HEK293 (cell line): ENCODE measurements at regions not wholly inside any gene's neighbourhood (a gene's known extent, or its start where the extent isn't known, plus 50 kb on each side); places are given as distances from the start of the nearest gene placed in this dataset.
A peak's percentile ranks its signal among the peaks of the same experiment; 100 is the strongest.

Experiments
- CTCF ChIA-PET: fragments of 350-600 bp; formaldehyde crosslinking; extraction: SDS; loops from one replicate; lab custom pipeline; 2021; ENCODE audit warnings: antibody characterized with exemption; lab: Yijun Ruan, JAX
- POLR2A ChIA-PET: fragments of 300-600 bp; formaldehyde crosslinking; extraction: SDS; loops from one replicate; lab custom pipeline; 2020; ENCODE audit warnings: antibody characterized with exemption, inconsistent platforms; lab: Yijun Ruan, JAX
- H3K27ac ChIP-seq: fragments of 200-500 bp; sonication (Bioruptor generic); 2 replicates; pipeline ENCODE4 v1.5.1; 2014; ENCODE audit warnings: low read depth, low read length, control low read depth, inconsistent platforms; ENCODE audit errors: extremely low read depth
- H3K36me3 ChIP-seq, 2 experiments: fragments of 200-500 bp in 1 of 2; sonication (Bioruptor generic) in 1 of 2; 1 replicate in 1 of 2; 2 replicates in 1 of 2; pipeline ENCODE4 v1.5.1; 2014 to 2017; ENCODE audit warnings: inconsistent platforms in 2 of 2, low read length in 2 of 2; ENCODE audit not compliant: control insufficient read depth in 2 of 2, insufficient read depth in 1 of 2
- H3K4me1 ChIP-seq: fragments of 200-500 bp; sonication (Bioruptor generic); 2 replicates; pipeline ENCODE4 v1.5.1; 2014; ENCODE audit warnings: mild to moderate bottlenecking, low read length, inconsistent platforms; ENCODE audit not compliant: control insufficient read depth, insufficient read depth
- H3K4me3 ChIP-seq: 2 replicates; pipeline ENCODE4 v1.5.1; 2011; ENCODE audit warnings: low read depth, mild to moderate bottlenecking, control low read depth, low read length, moderate library complexity
- H3K9me3 ChIP-seq: fragments of 200-500 bp; sonication (Bioruptor generic); 2 replicates; pipeline ENCODE4 v1.5.1; 2014; ENCODE audit warnings: low read depth, low read length, inconsistent platforms; ENCODE audit not compliant: control insufficient read depth, insufficient read depth
- EGR2 ChIP-seq: fragments of 450-650 bp; formaldehyde crosslinking; IDR thresholded peaks from 2 replicates; pipeline ENCODE4 v1.5.1; 2016; ENCODE audit warnings: low read depth, missing biosample characterization, missing genetic modification characterization
- GLIS1 ChIP-seq: fragments of 450-650 bp; formaldehyde crosslinking; IDR thresholded peaks from 2 replicates; pipeline ENCODE4 v1.5.1; 2016; ENCODE audit warnings: missing biosample characterization, missing genetic modification characterization
- KLF9 ChIP-seq: fragments of 450-650 bp; formaldehyde crosslinking; IDR thresholded peaks from 2 replicates; pipeline ENCODE4 v1.5.1; 2016; ENCODE audit warnings: missing biosample characterization, missing genetic modification characterization, low read depth
- MEIS1 ChIP-seq: sonication (generic); formaldehyde crosslinking; IDR thresholded peaks from 2 replicates; pipeline ENCODE4 v1.8.1; 2022; ENCODE audit warnings: missing genetic modification reagents, mild to moderate bottlenecking, borderline replicate concordance
- MYNN ChIP-seq: fragments of 450-650 bp; formaldehyde crosslinking; IDR thresholded peaks from 2 replicates; pipeline ENCODE4 v1.5.1; 2016; ENCODE audit warnings: missing biosample characterization, missing genetic modification characterization, borderline replicate concordance
- OSR2 ChIP-seq: fragments of 450-650 bp; formaldehyde crosslinking; IDR thresholded peaks from 2 replicates; pipeline ENCODE4 v1.5.1; 2016; ENCODE audit warnings: missing biosample characterization, missing genetic modification characterization
- PATZ1 ChIP-seq: fragments of 450-650 bp; formaldehyde crosslinking; IDR thresholded peaks from 2 replicates; pipeline ENCODE4 v1.5.1; 2016; ENCODE audit warnings: missing biosample characterization, missing genetic modification characterization
- PBX3 ChIP-seq: sonication (generic); formaldehyde crosslinking; IDR thresholded peaks from 2 replicates; pipeline ENCODE4 v1.8.1; 2022; ENCODE audit warnings: mild to moderate bottlenecking, moderate library complexity, missing genetic modification reagents
- ZEB2 ChIP-seq: fragments of 450-650 bp; formaldehyde crosslinking; IDR thresholded peaks from 2 replicates; pipeline ENCODE4 v1.5.1; 2016; ENCODE audit warnings: missing biosample characterization, missing genetic modification characterization
- ZFHX2 ChIP-seq: fragments of 450-650 bp; formaldehyde crosslinking; conservative IDR thresholded peaks from 2 replicates; pipeline ENCODE4 v1.5.1; 2016; ENCODE audit warnings: missing biosample characterization, missing genetic modification characterization
- ZIC2 ChIP-seq: fragments of 450-650 bp; formaldehyde crosslinking; IDR thresholded peaks from 2 replicates; pipeline ENCODE4 v1.5.1; 2016; ENCODE audit warnings: missing biosample characterization, missing genetic modification characterization
- ZNF114 ChIP-seq: fragments of 450-650 bp; formaldehyde crosslinking; IDR thresholded peaks from 2 replicates; pipeline ENCODE4 v1.5.0; 2017; ENCODE audit warnings: missing biosample characterization, missing genetic modification characterization
- ZNF157 ChIP-seq: fragments of 450-650 bp; formaldehyde crosslinking; IDR thresholded peaks from 2 replicates; pipeline ENCODE4 v1.5.1; 2016; ENCODE audit warnings: missing biosample characterization, missing genetic modification characterization
- ZNF335 ChIP-seq: fragments of 450-650 bp; formaldehyde crosslinking; conservative IDR thresholded peaks from 2 replicates; pipeline ENCODE4 v1.5.1; 2016; ENCODE audit warnings: missing biosample characterization, missing genetic modification characterization
- ZNF501 ChIP-seq: fragments of 450-650 bp; formaldehyde crosslinking; IDR thresholded peaks from 2 replicates; pipeline ENCODE4 v1.5.1; 2016; ENCODE audit warnings: missing biosample characterization, missing genetic modification characterization
- ZNF510 ChIP-seq: fragments of 450-650 bp; formaldehyde crosslinking; IDR thresholded peaks from 2 replicates; pipeline ENCODE4 v1.5.1; 2018; ENCODE audit warnings: mild to moderate bottlenecking, missing genetic modification characterization, missing biosample characterization; ENCODE audit not compliant: insufficient replicate concordance
- ZNF513 ChIP-seq: fragments of 450-650 bp; IDR thresholded peaks from 2 replicates; pipeline ENCODE4 v1.5.1; 2018; ENCODE audit warnings: missing biosample characterization, missing genetic modification characterization
- ZNF580 ChIP-seq: fragments of 450-650 bp; formaldehyde crosslinking; IDR thresholded peaks from 2 replicates; pipeline ENCODE4 v1.5.1; 2016; ENCODE audit warnings: missing biosample characterization, missing genetic modification characterization
- ZNF596 ChIP-seq: fragments of 450-650 bp; IDR thresholded peaks from 2 replicates; pipeline ENCODE4 v1.5.0; 2018; ENCODE audit warnings: missing biosample characterization, mild to moderate bottlenecking, missing genetic modification characterization, moderate library complexity
- ZNF626 ChIP-seq: fragments of 450-650 bp; sonication (Bioruptor Pico); formaldehyde crosslinking; IDR thresholded peaks from 2 replicates; pipeline ENCODE4 v1.5.1; 2018; ENCODE audit warnings: missing biosample characterization, missing genetic modification characterization, inconsistent platforms
- ZNF701 ChIP-seq: fragments of 450-650 bp; formaldehyde crosslinking; IDR thresholded peaks from 2 replicates; pipeline ENCODE4 v1.5.1; 2016; ENCODE audit warnings: missing biosample characterization, missing genetic modification characterization

- no peak overlapping the region for H3K27ac ChIP-seq
- ChIA-PET POLR2A (no interaction called here), CTCF (no interaction called here)
- peak overlapping the region; percentile 28 for H3K4me3 ChIP-seq
- H3K9me3 ChIP-seq: no peaks in the 10 kb centered on the region
- no peaks in the 10 kb centered on the region for H3K36me3 ChIP-seq
- TF ChIP-seq ZNF626 (tag by site-specific recombination): no peak
- TF ChIP-seq ZNF510 (tag by site-specific recombination): no peak
- TF ChIP-seq ZNF513 (tag by site-specific recombination): 0 out of 2 replicates have a peak, but pooled peaks have one; percentile 44
- TF ChIP-seq ZNF157 (tag by site-specific recombination): no peak
- no peak for TF ChIP-seq KLF9
- no peak for TF ChIP-seq MEIS1 (CRISPR knock-in tag)
- TF ChIP-seq ZFHX2 (tag by site-specific recombination): peak; percentile 82
- peak; percentile 26; the same call in 1 of the 2 replicates for TF ChIP-seq GLIS1
- no peak for TF ChIP-seq ZNF501 (tag by site-specific recombination)
- no peak for TF ChIP-seq PBX3 (CRISPR knock-in tag)
- TF ChIP-seq ZIC2 (tag by site-specific recombination): peak; percentile 55
- TF ChIP-seq ZNF114: no peak
- no peak for TF ChIP-seq ZNF596 (tag by site-specific recombination)
- no peak for TF ChIP-seq ZNF580 (tag by site-specific recombination)
- TF ChIP-seq ZNF701: no peak
- no peak for TF ChIP-seq ZEB2 (tag by site-specific recombination)
- TF ChIP-seq MYNN: no peak
- TF ChIP-seq ZNF335 (tag by site-specific recombination): no peak
- no peak for TF ChIP-seq OSR2 (tag by site-specific recombination)
- TF ChIP-seq EGR2 (tag by site-specific recombination): peak; percentile 93
- no peak for TF ChIP-seq PATZ1 (tag by site-specific recombination)
- H3K4me1 ChIP-seq: no peaks in the 10 kb centered on the region
These were observed 278.2 kb upstream of the SFSWAP start for GRCh38 chr12:131432532-131433260.
